ENCODE measurements at regions not wholly inside any gene's neighbourhood (a gene's known extent, or its start where the extent isn't known, plus 50 kb on each side); places are given as distances from the start of the nearest gene placed in this dataset.

GRCh38 chr10:35889226-35889625 lies 247.1 kb upstream of the FZD8 start:
- no peak for DNase-seq (ENCODE audit: low read depth)

GRCh38 chr10:35888400-35888799 lies 246.3 kb upstream of the FZD8 start:
- no peak for DNase-seq (ENCODE audit: low read depth)
- no peak for TF ChIP-seq CTCF (IDR thresholded peaks at IDR 0.05; ENCODE audit: insufficient read depth, low read depth, low read length, missing control alignments)
- H3K4me3 ChIP-seq (ENCODE audit: low read depth, low read length): no peak overlapping the region

More at GRCh38 chr10:35889226-35889625, 247.1 kb upstream of the FZD8 start:
- TF ChIP-seq CTCF (IDR thresholded peaks at IDR 0.05; ENCODE audit: insufficient read depth, low read depth, low read length, missing control alignments): no peak
- H3K4me3 ChIP-seq (ENCODE audit: low read depth, low read length): no peak overlapping the region

- TF ChIP-seq CTCF (IDR thresholded peaks at IDR 0.05; ENCODE audit: insufficient read depth, low read depth, low read length, missing control alignments): no peak
- no peak for DNase-seq (ENCODE audit: low read depth)
- H3K4me3 ChIP-seq (ENCODE audit: low read depth, low read length): no peak overlapping the region
These were observed 245.6 kb upstream of the FZD8 start for GRCh38 chr10:35887685-35888084.

GRCh38 chr10:35885076-35885475 lies 243.0 kb upstream of the FZD8 start:
- TF ChIP-seq CTCF (IDR thresholded peaks at IDR 0.05; ENCODE audit: insufficient read depth, low read depth, low read length, missing control alignments): no peak
- no peak for DNase-seq (ENCODE audit: low read depth)
- H3K4me3 ChIP-seq (ENCODE audit: low read depth, low read length): no peak overlapping the region

- DNase-seq (ENCODE audit: low read depth): no peak
- no peak overlapping the region for H3K4me3 ChIP-seq (ENCODE audit: low read depth, low read length)
- no peak for TF ChIP-seq CTCF (IDR thresholded peaks at IDR 0.05; ENCODE audit: insufficient read depth, low read depth, low read length, missing control alignments)
These were observed 242.6 kb upstream of the FZD8 start for GRCh38 chr10:35884657-35885071.

- H3K4me3 ChIP-seq (ENCODE audit: low read depth, low read length): no peak overlapping the region
- no peak for TF ChIP-seq CTCF (IDR thresholded peaks at IDR 0.05; ENCODE audit: insufficient read depth, low read depth, low read length, missing control alignments)
- DNase-seq (ENCODE audit: low read depth): no peak
These were observed 240.5 kb upstream of the FZD8 start for GRCh38 chr10:35882422-35883150.

- TF ChIP-seq CTCF (IDR thresholded peaks at IDR 0.05; ENCODE audit: insufficient read depth, low read depth, low read length, missing control alignments): no peak
- H3K4me3 ChIP-seq (ENCODE audit: low read depth, low read length): no peak overlapping the region
- no peak for DNase-seq (ENCODE audit: low read depth)
These were observed 239.2 kb upstream of the FZD8 start for GRCh38 chr10:35881320-35881719.
